Retinal pigment epithelial cell (primary cell): ENCODE measurements at regions not wholly inside any gene's neighbourhood (a gene's known extent, or its start where the extent isn't known, plus 50 kb on each side); places are given as distances from the start of the nearest gene placed in this dataset.
A peak's percentile ranks its signal among the peaks of the same experiment; 100 is the strongest.

Experiments
- DNase-seq: peaks from one replicate; pipeline ENCODE4 v3.0.0-alpha.2; 2010; ENCODE audit warnings: low read depth
- H3K4me3 ChIP-seq: 2 replicates; pipeline ENCODE4 v1.5.1; 2011; ENCODE audit warnings: mild to moderate bottlenecking, low read length, control low read depth, moderate library complexity
- TF ChIP-seq, protein P1 (sequence below): conservative IDR thresholded peaks from 2 replicates; pipeline ENCODE4 v1.5.1; 2011; ENCODE audit warnings: low read depth, low read length, control low read depth, inconsistent platforms

DNA sequence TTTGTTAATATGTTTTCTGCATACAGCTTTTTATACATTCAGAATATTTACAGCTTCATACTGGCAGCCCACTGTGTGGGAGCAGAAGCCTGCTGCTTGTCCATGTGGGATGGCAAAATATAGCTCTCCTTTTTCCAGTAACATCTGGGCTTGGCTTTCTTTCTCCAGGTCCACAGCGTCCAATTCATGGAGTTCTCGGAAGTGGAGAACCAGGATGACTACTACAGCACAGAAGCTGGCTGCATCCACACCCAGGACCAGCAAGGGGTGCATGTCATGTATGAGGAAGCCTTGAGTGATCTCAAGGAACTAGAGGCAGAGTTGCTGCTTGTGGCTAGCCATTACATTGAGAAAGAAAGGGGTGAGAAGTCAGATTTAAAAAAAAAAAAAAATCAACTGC is 143.1 kb downstream of the CD164 start:
- DNase-seq: no peak
- TF ChIP-seq, protein P1, sequence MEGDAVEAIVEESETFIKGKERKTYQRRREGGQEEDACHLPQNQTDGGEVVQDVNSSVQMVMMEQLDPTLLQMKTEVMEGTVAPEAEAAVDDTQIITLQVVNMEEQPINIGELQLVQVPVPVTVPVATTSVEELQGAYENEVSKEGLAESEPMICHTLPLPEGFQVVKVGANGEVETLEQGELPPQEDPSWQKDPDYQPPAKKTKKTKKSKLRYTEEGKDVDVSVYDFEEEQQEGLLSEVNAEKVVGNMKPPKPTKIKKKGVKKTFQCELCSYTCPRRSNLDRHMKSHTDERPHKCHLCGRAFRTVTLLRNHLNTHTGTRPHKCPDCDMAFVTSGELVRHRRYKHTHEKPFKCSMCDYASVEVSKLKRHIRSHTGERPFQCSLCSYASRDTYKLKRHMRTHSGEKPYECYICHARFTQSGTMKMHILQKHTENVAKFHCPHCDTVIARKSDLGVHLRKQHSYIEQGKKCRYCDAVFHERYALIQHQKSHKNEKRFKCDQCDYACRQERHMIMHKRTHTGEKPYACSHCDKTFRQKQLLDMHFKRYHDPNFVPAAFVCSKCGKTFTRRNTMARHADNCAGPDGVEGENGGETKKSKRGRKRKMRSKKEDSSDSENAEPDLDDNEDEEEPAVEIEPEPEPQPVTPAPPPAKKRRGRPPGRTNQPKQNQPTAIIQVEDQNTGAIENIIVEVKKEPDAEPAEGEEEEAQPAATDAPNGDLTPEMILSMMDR: no peak
- H3K4me3 ChIP-seq: no peak overlapping the region

DNA sequence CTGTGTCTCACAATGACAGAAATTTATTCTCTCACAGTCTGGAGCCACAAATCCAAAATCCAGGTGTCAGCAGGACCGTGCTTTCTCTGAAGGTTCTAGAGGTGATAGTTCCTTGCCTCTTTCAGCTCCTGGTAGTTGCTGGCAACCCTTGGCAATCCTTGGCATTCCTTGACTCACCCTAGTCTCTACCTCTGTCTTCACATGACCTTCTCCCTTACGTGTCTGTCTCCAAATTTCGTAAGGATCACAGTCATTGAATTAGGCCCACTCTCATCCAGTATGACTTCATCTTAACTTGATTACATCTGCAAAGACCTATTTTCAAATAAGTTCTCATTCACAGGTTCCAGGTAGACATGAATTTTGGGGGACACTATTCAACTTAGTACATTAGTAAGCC is 143.1 kb downstream of the CEP57L1 start:
- H3K4me3 ChIP-seq: no peak overlapping the region
- DNase-seq: no peak
- TF ChIP-seq, protein P1: no peak

DNA sequence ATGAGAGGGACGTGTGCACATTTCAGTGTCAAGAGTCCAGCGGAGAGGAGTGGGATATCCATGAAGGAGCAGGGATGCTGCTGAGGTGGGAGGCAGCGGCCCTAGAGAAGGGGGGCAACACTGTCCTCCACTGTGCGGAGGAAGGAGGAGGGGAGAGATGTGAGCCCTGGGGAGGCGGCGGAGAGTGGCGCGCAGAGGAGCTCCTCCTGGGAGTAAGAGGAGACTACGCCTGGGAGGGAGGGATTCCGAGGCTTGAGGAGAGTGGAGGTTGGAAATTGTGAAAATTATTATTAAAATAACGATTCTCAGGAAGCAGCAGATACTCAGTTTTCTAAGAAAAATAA is 142.7 kb downstream of the CEP57L1 start:
- no peak overlapping the region for H3K4me3 ChIP-seq
- TF ChIP-seq, protein P1: no peak
- no peak for DNase-seq

- DNase-seq: no peak
- H3K4me3 ChIP-seq: no peak overlapping the region
- TF ChIP-seq, protein P1: no peak
Observed at GRCh38 chr6:109237077-109237985, 142.0 kb downstream of the CEP57L1 start.

- DNase-seq: no peak
- H3K4me3 ChIP-seq: no peak overlapping the region
Observed at GRCh38 chr6:109236115-109237076, 141.1 kb downstream of the CEP57L1 start.

DNA sequence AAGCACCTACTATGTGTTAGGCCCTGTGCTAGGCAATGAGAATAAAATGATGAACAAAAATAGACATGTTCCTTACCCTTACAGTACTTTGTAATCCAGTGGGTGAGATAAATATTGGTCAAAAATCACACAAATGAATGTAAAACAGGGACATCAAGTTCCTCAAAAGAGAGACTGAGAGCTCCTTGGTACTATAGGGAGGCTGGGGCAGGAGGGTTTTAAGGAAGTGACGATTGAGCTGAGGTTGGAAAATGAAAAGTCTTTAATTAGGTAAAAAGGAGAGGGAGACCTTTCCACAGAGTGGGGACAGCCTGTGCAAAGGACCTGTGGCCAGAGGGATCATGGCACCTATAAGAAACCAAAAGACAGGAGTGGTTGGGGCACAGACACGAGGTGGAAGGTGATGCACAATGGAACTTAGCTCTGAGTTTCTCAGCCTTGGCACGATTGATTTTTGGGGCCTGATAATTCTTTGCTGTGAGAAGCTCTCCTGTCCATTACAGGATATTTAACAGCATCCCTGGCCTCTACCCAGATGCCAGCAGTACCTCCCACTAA is 140.3 kb downstream of the CEP57L1 start:
- no peak overlapping the region for H3K4me3 ChIP-seq
- DNase-seq: no peak
- TF ChIP-seq, protein P1: no peak

More at GRCh38 chr6:109236115-109237076, 141.1 kb downstream of the CEP57L1 start:
- TF ChIP-seq, protein P1: peak; percentile 35
